ENCODE measurements at regions not wholly inside any gene's neighbourhood (a gene's known extent, or its start where the extent isn't known, plus 50 kb on each side); places are given as distances from the start of the nearest gene placed in this dataset.

DNA sequence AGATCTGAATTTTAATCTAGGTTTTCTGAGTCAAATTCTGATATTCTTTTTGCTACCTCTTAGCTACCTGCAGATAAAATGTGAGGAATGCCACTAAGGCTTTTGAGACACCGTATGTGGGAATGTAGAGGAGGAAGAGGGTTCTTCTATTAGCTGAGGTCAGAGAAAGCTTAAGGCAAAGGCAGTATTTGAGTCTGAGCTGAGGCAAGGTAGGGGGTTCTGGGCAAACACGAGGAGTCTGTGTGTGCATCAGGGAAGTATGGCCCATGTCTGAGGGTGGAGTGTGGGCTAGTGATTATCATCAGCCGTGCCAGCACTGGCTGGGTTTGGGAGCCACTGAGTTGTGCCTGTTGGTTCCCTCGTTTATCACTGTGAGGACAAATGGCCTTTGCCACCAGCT is 181.1 kb downstream of the SOX2 start:
- no peak for DNase-seq
- H3K27ac ChIP-seq, result no peak overlapping the region
- H3K4me3 ChIP-seq (ENCODE audit: low read depth, low read length), result no peak overlapping the region
- TF ChIP-seq, protein P1, sequence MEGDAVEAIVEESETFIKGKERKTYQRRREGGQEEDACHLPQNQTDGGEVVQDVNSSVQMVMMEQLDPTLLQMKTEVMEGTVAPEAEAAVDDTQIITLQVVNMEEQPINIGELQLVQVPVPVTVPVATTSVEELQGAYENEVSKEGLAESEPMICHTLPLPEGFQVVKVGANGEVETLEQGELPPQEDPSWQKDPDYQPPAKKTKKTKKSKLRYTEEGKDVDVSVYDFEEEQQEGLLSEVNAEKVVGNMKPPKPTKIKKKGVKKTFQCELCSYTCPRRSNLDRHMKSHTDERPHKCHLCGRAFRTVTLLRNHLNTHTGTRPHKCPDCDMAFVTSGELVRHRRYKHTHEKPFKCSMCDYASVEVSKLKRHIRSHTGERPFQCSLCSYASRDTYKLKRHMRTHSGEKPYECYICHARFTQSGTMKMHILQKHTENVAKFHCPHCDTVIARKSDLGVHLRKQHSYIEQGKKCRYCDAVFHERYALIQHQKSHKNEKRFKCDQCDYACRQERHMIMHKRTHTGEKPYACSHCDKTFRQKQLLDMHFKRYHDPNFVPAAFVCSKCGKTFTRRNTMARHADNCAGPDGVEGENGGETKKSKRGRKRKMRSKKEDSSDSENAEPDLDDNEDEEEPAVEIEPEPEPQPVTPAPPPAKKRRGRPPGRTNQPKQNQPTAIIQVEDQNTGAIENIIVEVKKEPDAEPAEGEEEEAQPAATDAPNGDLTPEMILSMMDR (IDR thresholded peaks at IDR 0.05; ENCODE audit: low read depth, low read length, missing control alignments), result no peak
- no peaks in the 10 kb centered on the region for H3K27me3 ChIP-seq (replicated peaks)
- in situ Hi-C loops (cut with HindIII; ENCODE audit: low pct_ligation_motif_present, low sequenced_read_pairs), result no loop called here
- H3K36me3 ChIP-seq (replicated peaks), result no peaks in the 10 kb centered on the region

DNA sequence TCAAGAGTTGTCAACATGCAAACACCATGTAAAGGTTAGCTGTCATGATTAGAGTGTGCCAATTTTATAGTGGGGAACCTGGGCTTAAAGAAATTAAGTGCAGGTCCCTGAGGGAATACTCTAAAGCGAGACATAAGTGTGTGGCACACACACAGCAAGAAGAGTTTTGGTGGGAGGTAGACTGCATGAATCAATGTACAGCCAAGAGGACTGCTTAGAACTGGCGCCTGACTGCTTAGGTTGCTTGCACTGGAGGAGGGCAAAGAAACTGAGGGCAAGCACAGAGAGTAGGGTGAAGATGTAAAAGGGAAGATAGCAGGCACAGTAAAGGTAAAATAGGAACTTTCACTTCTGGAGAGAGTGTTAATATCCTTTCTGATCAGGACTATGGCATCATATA is 184.9 kb downstream of the SOX2 start:
- TF ChIP-seq, protein P1 (IDR thresholded peaks at IDR 0.05; ENCODE audit: low read depth, low read length, missing control alignments), result no peak
- no peak overlapping the region for H3K4me3 ChIP-seq (ENCODE audit: low read depth, low read length)
- no peak for DNase-seq
- in situ Hi-C loops (cut with HindIII; ENCODE audit: low pct_ligation_motif_present, low sequenced_read_pairs), result no loop called here
- H3K27me3 ChIP-seq (replicated peaks), result no peaks in the 10 kb centered on the region
- H3K36me3 ChIP-seq (replicated peaks), result no peaks in the 10 kb centered on the region
- H3K27ac ChIP-seq, result no peak overlapping the region

DNA sequence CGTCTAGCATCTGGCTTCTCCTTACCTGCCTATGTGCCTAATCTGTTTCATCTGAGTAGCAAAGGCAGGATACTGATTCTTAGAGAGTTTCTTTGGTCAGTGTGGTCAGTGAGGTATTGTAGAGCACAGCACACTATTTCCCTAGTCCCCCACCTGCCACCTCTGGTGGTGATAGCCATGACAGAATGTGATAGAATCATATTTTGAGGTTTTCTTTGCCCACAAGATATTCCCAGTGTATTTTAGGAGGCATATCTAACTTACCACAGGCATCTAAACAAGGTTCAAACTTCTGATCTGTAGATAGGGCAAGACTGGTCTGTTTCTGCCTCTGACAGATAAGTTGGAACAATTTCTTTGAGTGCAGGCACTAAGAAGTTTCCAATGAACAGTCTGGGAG is 188.0 kb downstream of the SOX2 start:
- H3K27ac ChIP-seq, result no peak overlapping the region
- TF ChIP-seq, protein P1 (IDR thresholded peaks at IDR 0.05; ENCODE audit: low read depth, low read length, missing control alignments), result no peak
- in situ Hi-C loops (cut with HindIII; ENCODE audit: low pct_ligation_motif_present, low sequenced_read_pairs), result no loop called here
- H3K27me3 ChIP-seq (replicated peaks), result no peaks in the 10 kb centered on the region
- no peaks in the 10 kb centered on the region for H3K36me3 ChIP-seq (replicated peaks)
- no peak overlapping the region for H3K4me3 ChIP-seq (ENCODE audit: low read depth, low read length)
- DNase-seq, result no peak

DNA sequence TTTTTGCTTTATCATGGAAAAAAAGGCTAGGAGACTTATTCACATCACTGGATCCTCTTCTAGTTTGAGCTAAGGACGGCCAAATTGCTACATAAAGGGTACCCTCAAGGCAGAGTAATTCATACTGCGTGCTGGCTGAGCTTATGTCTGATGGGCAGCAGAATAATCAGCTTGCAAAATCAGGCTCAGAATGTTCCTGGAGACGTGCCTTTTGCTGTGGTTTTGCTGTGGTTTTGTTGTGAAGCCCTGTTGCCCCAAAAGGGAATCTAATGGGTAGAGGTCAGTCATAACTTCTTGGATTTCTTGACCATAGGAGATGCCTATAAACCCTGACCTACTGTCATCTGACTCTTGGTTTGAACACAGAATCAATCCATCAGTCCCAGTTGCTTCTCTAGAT is 189.9 kb downstream of the SOX2 start:
- Histone ChIP-seq H3K36me3 (replicated peaks) (no peaks in the 10 kb centered on the region), H3K27ac (no peak overlapping the region), H3K4me3 (ENCODE audit: low read depth, low read length) (no peak overlapping the region), H3K27me3 (replicated peaks) (no peaks in the 10 kb centered on the region)
- in situ Hi-C loops (cut with HindIII; ENCODE audit: low pct_ligation_motif_present, low sequenced_read_pairs), result no loop called here
- no peak for DNase-seq
- TF ChIP-seq, protein P1 (IDR thresholded peaks at IDR 0.05; ENCODE audit: low read depth, low read length, missing control alignments), result no peak

DNA sequence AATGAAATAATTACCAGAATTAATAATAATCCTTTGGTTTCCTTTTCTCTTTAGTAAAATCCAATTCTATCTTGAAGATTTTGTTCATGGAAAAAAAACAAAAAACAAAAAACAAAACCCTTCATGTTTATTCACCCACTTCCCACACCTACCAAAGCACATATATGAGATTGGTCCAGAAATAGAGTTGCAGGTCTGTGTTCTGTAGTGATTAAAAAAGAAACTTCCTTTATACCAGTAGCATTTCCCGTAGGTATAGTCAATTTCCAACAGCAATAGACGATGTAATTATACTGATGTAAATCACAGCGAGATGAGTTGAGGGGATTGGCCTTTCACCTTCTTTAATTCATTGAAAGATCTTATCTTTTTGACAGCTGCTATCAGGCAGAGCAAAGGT is 194.6 kb downstream of the SOX2 start:
- in situ Hi-C loops (cut with HindIII; ENCODE audit: low pct_ligation_motif_present, low sequenced_read_pairs), result no loop called here
- TF ChIP-seq, protein P1 (IDR thresholded peaks at IDR 0.05; ENCODE audit: low read depth, low read length, missing control alignments), result no peak
- Histone ChIP-seq H3K27me3 (replicated peaks) (no peaks in the 10 kb centered on the region), H3K27ac (no peak overlapping the region), H3K36me3 (replicated peaks) (no peaks in the 10 kb centered on the region), H3K4me3 (ENCODE audit: low read depth, low read length) (no peak overlapping the region)
- no peak for DNase-seq

DNA sequence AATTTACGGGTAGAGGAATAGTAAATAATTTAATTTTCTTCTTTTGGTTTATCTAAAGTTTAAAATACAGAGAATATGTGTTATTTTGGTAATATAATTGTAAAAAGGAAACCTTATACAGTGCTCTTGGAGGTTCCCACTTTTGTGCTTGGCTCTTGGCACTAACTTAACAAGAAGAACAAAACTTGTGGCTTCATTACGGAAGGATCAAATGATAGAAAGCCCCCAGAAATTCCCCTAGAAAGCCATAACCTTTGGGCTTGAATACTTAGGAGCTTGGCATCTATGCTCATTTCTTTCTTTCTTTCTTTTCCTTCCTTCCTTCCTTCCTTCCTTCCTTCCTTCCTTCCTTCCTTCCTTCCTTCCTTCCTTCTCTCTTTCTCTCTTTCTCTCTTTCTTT is 197.5 kb downstream of the SOX2 start:
- DNase-seq, result no peak
- no peak overlapping the region for H3K4me3 ChIP-seq (ENCODE audit: low read depth, low read length)
- in situ Hi-C loops (cut with HindIII; ENCODE audit: low pct_ligation_motif_present, low sequenced_read_pairs), result no loop called here
- TF ChIP-seq, protein P1 (IDR thresholded peaks at IDR 0.05; ENCODE audit: low read depth, low read length, missing control alignments), result no peak
- H3K27me3 ChIP-seq (replicated peaks), result no peaks in the 10 kb centered on the region
- H3K27ac ChIP-seq, result no peak overlapping the region
- H3K36me3 ChIP-seq (replicated peaks), result no peaks in the 10 kb centered on the region
